IMR-90 (cell line): ENCODE measurements at regions not wholly inside any gene's neighbourhood (a gene's known extent, or its start where the extent isn't known, plus 50 kb on each side); places are given as distances from the start of the nearest gene placed in this dataset.

Experiments
- BHLHE40 ChIP-seq: fragments of 150-350 bp; IDR thresholded peaks from 2 replicates; pipeline ENCODE4 v1.6.1; 2016; ENCODE audit warnings: mild to moderate bottlenecking, low read depth, low read length
- CHD1 ChIP-seq: IDR thresholded peaks from 2 replicates; pipeline ENCODE4 v1.6.1; 2012; ENCODE audit warnings: low read depth, low read length, improper control_type of control experiment
- FOS ChIP-seq: fragments of 150-350 bp; IDR thresholded peaks from 2 replicates; pipeline ENCODE4 v1.6.1; 2016; ENCODE audit warnings: low read depth, low read length
- MAFK ChIP-seq: IDR thresholded peaks from 2 replicates; pipeline ENCODE4 v1.6.1; 2012; ENCODE audit warnings: low read depth, low read length, improper control_type of control experiment
- MAZ ChIP-seq: IDR thresholded peaks from 2 replicates; pipeline ENCODE4 v1.6.1; 2012; ENCODE audit warnings: low read depth, mild to moderate bottlenecking, low read length, improper control_type of control experiment, moderate library complexity, borderline replicate concordance
- POLR2A ChIP-seq: IDR thresholded peaks from 2 replicates; pipeline ENCODE4 v1.6.1; 2012; ENCODE audit warnings: mild to moderate bottlenecking, low read depth, low read length
- RAD21 ChIP-seq: IDR thresholded peaks from 2 replicates; pipeline ENCODE4 v1.6.1; 2012; ENCODE audit warnings: low read length, improper control_type of control experiment
- RCOR1 ChIP-seq: IDR thresholded peaks from 2 replicates; pipeline ENCODE4 v1.6.1; 2012; ENCODE audit warnings: mild to moderate bottlenecking, low read length, improper control_type of control experiment; ENCODE audit not compliant: insufficient replicate concordance
- RFX5 ChIP-seq: IDR thresholded peaks from 2 replicates; pipeline ENCODE4 v1.8.0; 2012; ENCODE audit warnings: low read depth, mild to moderate bottlenecking, low read length, moderate library complexity
- SMC3 ChIP-seq: fragments of 150-350 bp; IDR thresholded peaks from 2 replicates; pipeline ENCODE4 v1.6.1; 2016; ENCODE audit warnings: low read depth, mild to moderate bottlenecking, antibody characterized with exemption, low read length, moderate library complexity
- TF ChIP-seq, protein P1 (sequence below): conservative IDR thresholded peaks from 2 replicates; pipeline ENCODE4 v1.5.1; 2012; ENCODE audit warnings: mild to moderate bottlenecking, low read depth, low read length, improper control_type of control experiment
- TF ChIP-seq, protein P2 (sequence below): fragments of 150-350 bp; IDR thresholded peaks from 2 replicates; pipeline ENCODE4 v1.6.1; 2017; ENCODE audit warnings: mild to moderate bottlenecking, antibody characterized with exemption, low read length, low read depth

DNA sequence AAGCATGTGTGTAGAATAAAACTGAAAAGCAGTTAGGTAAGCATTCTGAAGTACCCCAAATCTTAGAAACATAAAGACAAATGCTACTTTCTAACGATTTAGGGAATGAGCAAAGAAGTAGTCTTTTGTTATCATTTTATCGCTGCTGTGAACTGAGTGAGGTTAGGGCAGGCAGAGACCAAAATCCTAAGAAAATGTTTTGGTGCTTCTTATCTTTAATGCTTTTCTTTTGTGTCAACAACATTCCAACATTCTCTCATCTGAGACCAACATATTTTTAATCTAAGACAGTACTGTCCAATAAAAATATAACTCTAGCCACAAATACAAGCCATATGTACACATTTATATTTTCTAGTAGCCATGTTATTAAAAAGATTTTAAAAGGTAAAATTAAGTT lies 789.4 kb upstream of the PIK3C3 start:
- TF ChIP-seq, protein P1, sequence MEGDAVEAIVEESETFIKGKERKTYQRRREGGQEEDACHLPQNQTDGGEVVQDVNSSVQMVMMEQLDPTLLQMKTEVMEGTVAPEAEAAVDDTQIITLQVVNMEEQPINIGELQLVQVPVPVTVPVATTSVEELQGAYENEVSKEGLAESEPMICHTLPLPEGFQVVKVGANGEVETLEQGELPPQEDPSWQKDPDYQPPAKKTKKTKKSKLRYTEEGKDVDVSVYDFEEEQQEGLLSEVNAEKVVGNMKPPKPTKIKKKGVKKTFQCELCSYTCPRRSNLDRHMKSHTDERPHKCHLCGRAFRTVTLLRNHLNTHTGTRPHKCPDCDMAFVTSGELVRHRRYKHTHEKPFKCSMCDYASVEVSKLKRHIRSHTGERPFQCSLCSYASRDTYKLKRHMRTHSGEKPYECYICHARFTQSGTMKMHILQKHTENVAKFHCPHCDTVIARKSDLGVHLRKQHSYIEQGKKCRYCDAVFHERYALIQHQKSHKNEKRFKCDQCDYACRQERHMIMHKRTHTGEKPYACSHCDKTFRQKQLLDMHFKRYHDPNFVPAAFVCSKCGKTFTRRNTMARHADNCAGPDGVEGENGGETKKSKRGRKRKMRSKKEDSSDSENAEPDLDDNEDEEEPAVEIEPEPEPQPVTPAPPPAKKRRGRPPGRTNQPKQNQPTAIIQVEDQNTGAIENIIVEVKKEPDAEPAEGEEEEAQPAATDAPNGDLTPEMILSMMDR = no peak
- no peak for TF ChIP-seq POLR2A
- TF ChIP-seq, protein P2, sequence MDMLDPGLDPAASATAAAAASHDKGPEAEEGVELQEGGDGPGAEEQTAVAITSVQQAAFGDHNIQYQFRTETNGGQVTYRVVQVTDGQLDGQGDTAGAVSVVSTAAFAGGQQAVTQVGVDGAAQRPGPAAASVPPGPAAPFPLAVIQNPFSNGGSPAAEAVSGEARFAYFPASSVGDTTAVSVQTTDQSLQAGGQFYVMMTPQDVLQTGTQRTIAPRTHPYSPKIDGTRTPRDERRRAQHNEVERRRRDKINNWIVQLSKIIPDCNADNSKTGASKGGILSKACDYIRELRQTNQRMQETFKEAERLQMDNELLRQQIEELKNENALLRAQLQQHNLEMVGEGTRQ = no peak
- TF ChIP-seq FOS = no peak
- no peak for TF ChIP-seq RCOR1
- no peak for TF ChIP-seq CHD1
- TF ChIP-seq MAZ = no peak
- TF ChIP-seq RAD21 = no peak
- no peak for TF ChIP-seq RFX5
- TF ChIP-seq MAFK = no peak
- no peak for TF ChIP-seq BHLHE40
- no peak for TF ChIP-seq SMC3
